MCF 10A (cell line): ENCODE measurements at regions not wholly inside any gene's neighbourhood (a gene's known extent, or its start where the extent isn't known, plus 50 kb on each side); places are given as distances from the start of the nearest gene placed in this dataset.

Experiments used
- BruUV-seq: library from RNA; stranded (reverse); fragments of 400-500 nt; replicated peaks from 2 replicates; lab custom pipeline; 2021; lab: Mats Ljungman, UMichigan
- CTCF ChIA-PET: fragments of 300-600 bp; sonication (Branson Sonifier 250); formaldehyde crosslinking; extraction: SDS; loops from one replicate; lab custom pipeline; 2021; ENCODE audit warnings: antibody characterized with exemption, inconsistent platforms; lab: Yijun Ruan, JAX
- POLR2A ChIA-PET: fragments of 300-600, 350-650 bp; sonication (Branson Sonifier 250); formaldehyde crosslinking; extraction: SDS; loops from one replicate; lab custom pipeline; 2020; ENCODE audit warnings: antibody characterized with exemption, inconsistent platforms; lab: Yijun Ruan, JAX
- DNase-seq: peaks from one replicate; pipeline ENCODE4 v3.0.0-alpha.2; 2018; ENCODE audit not compliant: unreplicated experiment
- H3K27ac Mint-ChIP-seq: one replicate; pipeline ENCODE4 v1.8.0; 2022; ENCODE audit warnings: mild to moderate bottlenecking, low read depth, mixed read lengths; ENCODE audit not compliant: unreplicated experiment
- H3K27me3 Mint-ChIP-seq: one replicate; pipeline ENCODE4 v1.8.0; 2022; ENCODE audit warnings: mixed read lengths; ENCODE audit not compliant: insufficient read depth, unreplicated experiment
- H3K36me3 Mint-ChIP-seq: one replicate; pipeline ENCODE4 v1.8.0; 2022; ENCODE audit warnings: mild to moderate bottlenecking, moderate library complexity, mixed read lengths; ENCODE audit not compliant: insufficient read depth, unreplicated experiment
- H3K4me1 Mint-ChIP-seq: one replicate; pipeline ENCODE4 v1.8.0; 2022; ENCODE audit warnings: mixed read lengths; ENCODE audit not compliant: insufficient read depth, unreplicated experiment
- H3K4me3 Mint-ChIP-seq: one replicate; pipeline ENCODE4 v1.8.0; 2022; ENCODE audit warnings: mild to moderate bottlenecking, moderate library complexity, mixed read lengths; ENCODE audit not compliant: unreplicated experiment
- H3K9me3 Mint-ChIP-seq: one replicate; pipeline ENCODE4 v1.8.0; 2022; ENCODE audit warnings: mixed read lengths; ENCODE audit not compliant: unreplicated experiment
- intact Hi-C: fragments of 100-400 bp; cut with micrococcal nuclease; formaldehyde crosslinking; loops from 2 replicates; pipeline ENCODE4 v1.14.1; 2022
- TF ChIP-seq, protein P1 (sequence below): fragments of 200-600 bp; IDR thresholded peaks from one replicate; pipeline ENCODE4 v1.8.0; 2022; ENCODE audit warnings: antibody characterized with exemption, mild to moderate bottlenecking; ENCODE audit not compliant: unreplicated experiment

DNA sequence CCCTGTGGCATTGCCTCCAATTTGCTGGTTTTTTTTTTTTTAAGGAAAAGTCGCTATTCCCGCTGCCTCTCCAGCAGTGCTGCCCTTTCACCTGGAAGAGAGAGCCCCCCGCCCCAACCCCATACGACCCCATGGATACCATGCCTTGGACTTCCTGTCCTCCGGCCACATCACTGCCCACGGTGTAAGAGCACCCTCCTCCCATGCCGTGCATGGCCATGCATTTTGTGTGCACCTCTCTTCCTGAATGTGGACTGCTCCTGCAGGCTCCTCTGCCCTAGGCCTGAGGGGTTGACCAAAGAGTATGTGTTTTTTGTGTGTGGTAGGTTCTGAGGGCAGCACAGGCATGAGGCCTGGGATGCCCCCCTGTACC, 65.6 kb upstream of the SPON1 start:
- POLR2A ChIA-PET: no interaction called here
- BruUV-seq: no TSS peak
- Mint-ChIP-seq H3K36me3 (no peaks in the 10 kb centered on the region), H3K27ac (no peak overlapping the region), H3K9me3 (no peaks in the 10 kb centered on the region), H3K4me1 (no peaks in the 10 kb centered on the region), H3K27me3 (peaks cover 24% of the 10 kb centered on the region), H3K4me3 (no peak overlapping the region)
- CTCF ChIA-PET: no interaction called here
- intact Hi-C loops: no loop called here
- TF ChIP-seq, protein P1, sequence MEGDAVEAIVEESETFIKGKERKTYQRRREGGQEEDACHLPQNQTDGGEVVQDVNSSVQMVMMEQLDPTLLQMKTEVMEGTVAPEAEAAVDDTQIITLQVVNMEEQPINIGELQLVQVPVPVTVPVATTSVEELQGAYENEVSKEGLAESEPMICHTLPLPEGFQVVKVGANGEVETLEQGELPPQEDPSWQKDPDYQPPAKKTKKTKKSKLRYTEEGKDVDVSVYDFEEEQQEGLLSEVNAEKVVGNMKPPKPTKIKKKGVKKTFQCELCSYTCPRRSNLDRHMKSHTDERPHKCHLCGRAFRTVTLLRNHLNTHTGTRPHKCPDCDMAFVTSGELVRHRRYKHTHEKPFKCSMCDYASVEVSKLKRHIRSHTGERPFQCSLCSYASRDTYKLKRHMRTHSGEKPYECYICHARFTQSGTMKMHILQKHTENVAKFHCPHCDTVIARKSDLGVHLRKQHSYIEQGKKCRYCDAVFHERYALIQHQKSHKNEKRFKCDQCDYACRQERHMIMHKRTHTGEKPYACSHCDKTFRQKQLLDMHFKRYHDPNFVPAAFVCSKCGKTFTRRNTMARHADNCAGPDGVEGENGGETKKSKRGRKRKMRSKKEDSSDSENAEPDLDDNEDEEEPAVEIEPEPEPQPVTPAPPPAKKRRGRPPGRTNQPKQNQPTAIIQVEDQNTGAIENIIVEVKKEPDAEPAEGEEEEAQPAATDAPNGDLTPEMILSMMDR: no peak
- no peak for DNase-seq

DNA sequence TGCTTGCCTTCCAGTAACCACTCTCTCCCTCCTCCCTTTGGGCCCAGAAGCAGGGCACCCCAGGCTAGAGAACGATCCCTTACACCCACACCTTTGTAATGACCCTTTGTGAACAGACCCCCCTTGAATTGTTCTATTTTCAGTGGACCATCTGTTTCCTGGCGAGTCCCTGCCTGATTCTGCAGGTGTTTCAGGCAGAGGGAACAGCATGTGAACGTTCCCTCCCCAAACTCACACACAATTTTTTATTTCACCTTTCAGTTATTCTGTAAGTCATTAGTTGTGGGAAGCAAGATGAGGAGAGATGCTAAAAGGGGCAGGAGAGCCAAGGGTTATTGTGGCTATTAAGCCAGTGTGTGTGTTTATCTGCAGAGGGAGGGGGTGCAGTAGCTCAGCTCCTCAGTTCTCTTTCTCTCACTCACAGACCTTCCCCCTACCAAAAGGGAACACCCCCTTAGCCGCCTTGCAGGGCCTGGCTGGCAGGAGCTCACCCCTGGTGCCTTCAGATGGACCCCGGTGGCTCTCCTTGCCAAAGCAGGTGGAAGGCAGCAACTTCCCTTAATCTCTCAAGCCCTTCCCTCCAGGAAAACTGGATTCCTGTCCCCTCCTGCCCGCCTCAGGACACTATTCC, 64.8 kb upstream of the SPON1 start:
- Mint-ChIP-seq H3K27ac (no peak overlapping the region), H3K4me1 (no peaks in the 10 kb centered on the region), H3K36me3 (no peaks in the 10 kb centered on the region), H3K4me3 (no peak overlapping the region), H3K9me3 (no peaks in the 10 kb centered on the region), H3K27me3 (peaks cover 24% of the 10 kb centered on the region)
- intact Hi-C loops: no loop called here
- no TSS peak for BruUV-seq
- CTCF ChIA-PET: no interaction called here
- DNase-seq: no peak
- TF ChIP-seq, protein P1: no peak
- POLR2A ChIA-PET: no interaction called here

DNA sequence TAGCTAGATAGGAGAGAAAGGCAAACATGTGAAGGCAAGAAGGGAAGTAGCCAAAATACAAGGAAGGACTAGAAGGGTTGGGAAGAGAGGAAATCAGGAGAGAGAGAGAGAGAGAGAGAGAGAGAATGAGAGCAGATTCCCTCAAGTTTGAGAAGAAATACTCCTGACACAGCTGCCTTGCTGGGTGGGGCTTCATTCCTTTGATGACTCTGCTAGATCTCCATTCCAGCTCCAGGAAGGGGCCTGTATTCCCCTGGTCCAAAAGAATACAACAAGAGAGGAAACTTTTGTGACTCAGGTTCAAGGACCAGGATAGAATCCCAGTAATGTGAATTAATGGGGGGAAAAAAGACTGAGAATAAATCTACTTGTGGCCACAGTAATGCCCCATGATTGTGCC, 62.9 kb upstream of the SPON1 start:
- peaks cover 24% of the 10 kb centered on the region for H3K27me3 Mint-ChIP-seq
- no TSS peak for BruUV-seq
- no peak for DNase-seq

DNA sequence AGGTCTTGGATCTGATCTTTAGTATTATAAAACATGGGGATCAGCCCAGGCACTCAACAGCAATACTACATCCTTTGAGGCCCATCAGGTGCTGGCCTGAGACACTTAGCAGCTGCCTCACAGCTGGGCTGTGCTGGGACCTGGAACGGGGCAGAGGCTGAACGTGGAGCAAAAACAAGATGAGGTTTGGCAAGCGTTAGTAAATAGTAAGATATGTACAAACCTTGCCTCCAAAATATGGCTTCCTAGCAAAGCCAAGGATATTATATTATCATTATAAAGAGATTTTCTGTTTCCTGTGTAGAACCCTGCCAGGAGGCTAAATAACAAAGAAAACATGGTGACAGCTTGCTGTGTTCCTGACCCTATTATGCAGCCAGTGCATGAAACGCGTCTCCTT, 60.0 kb upstream of the SPON1 start:
- no peak for DNase-seq
- TF ChIP-seq, protein P1: no peak
- Mint-ChIP-seq H3K27me3 (peaks cover 24% of the 10 kb centered on the region), H3K36me3 (no peaks in the 10 kb centered on the region), H3K9me3 (no peaks in the 10 kb centered on the region), H3K4me1 (no peaks in the 10 kb centered on the region), H3K27ac (no peak overlapping the region), H3K4me3 (no peak overlapping the region)
- ChIA-PET CTCF (interaction anchor here (0.6 to 0.7 kb wide), 2 partner anchors 62 to 106 kb away, joined by 3 read pairs; no protein-coding TSS in a partner anchor), POLR2A (no interaction called here)
- intact Hi-C loops: no loop called here
- BruUV-seq: no TSS peak

More for the DNA sequence above, 62.9 kb upstream of the SPON1 start:
- intact Hi-C loops: no loop called here
- Mint-ChIP-seq H3K4me1 (no peaks in the 10 kb centered on the region), H3K27ac (no peak overlapping the region), H3K36me3 (no peaks in the 10 kb centered on the region), H3K4me3 (no peak overlapping the region), H3K9me3 (no peaks in the 10 kb centered on the region)
- CTCF ChIA-PET: interaction anchor here (0.6 kb wide), 1 partner anchor 58 kb away, joined by 3 read pairs; no protein-coding TSS in a partner anchor
- POLR2A ChIA-PET: interaction anchor here (0.6 kb wide), 1 partner anchor 329 kb away, joined by 3 read pairs; no protein-coding TSS in a partner anchor
- TF ChIP-seq, protein P1: no peak
